Tibial nerve (tissue), 4 donors: ENCODE measurements at regions not wholly inside any gene's neighbourhood (a gene's known extent, or its start where the extent isn't known, plus 50 kb on each side); places are given as distances from the start of the nearest gene placed in this dataset.

Experiments used
- EP300 ChIP-seq, 2 donors: sonication (generic); formaldehyde crosslinking; IDR thresholded peaks; one replicate each; pipeline ENCODE4 v1.6.1; 2017; ENCODE audit warnings: antibody characterized with exemption in 2 of 2, mild to moderate bottlenecking in 1 of 2
- POLR2A ChIP-seq, 2 donors: fragments of 450-650 bp; IDR thresholded peaks; one replicate each; pipeline ENCODE4 v1.6.1; 2017; ENCODE audit warnings: antibody characterized with exemption in 2 of 2, mild to moderate bottlenecking in 2 of 2, moderate library complexity in 2 of 2
- TF ChIP-seq, protein P1 (sequence below), 5 experiments: fragments of 200-600 bp in 3 of 5; fragments of 450-650 bp in 2 of 5; sonication (generic) in 3 of 5; IDR thresholded peaks; one replicate each; pipeline ENCODE4 v1.5.1; 2016 to 2019; ENCODE audit warnings: antibody characterized with exemption in 5 of 5, mild to moderate bottlenecking in 3 of 5, moderate library complexity in 2 of 5

DNA sequence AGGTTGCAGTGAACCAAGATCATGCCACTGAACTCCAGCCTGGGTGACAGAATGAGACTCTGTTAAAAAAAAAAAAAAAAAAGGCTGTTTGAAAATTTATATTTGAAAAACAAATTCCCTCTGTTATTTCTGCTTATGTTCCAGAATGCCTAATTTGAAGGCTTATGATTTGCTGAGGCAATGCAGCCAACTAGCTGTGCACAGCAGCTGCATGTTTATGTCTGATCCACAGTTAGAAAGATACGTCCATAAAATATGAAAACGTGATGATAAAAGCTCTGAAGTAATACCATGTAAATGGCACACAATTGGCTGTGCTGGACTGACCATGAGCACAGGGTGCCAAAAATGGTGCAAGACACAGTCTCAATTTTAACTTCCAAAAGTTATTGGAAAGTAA is 453.2 kb downstream of the TUSC1 start:
- TF ChIP-seq, protein P1, sequence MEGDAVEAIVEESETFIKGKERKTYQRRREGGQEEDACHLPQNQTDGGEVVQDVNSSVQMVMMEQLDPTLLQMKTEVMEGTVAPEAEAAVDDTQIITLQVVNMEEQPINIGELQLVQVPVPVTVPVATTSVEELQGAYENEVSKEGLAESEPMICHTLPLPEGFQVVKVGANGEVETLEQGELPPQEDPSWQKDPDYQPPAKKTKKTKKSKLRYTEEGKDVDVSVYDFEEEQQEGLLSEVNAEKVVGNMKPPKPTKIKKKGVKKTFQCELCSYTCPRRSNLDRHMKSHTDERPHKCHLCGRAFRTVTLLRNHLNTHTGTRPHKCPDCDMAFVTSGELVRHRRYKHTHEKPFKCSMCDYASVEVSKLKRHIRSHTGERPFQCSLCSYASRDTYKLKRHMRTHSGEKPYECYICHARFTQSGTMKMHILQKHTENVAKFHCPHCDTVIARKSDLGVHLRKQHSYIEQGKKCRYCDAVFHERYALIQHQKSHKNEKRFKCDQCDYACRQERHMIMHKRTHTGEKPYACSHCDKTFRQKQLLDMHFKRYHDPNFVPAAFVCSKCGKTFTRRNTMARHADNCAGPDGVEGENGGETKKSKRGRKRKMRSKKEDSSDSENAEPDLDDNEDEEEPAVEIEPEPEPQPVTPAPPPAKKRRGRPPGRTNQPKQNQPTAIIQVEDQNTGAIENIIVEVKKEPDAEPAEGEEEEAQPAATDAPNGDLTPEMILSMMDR (IDR thresholded peaks at IDR 0.05) = no peak
- TF ChIP-seq POLR2A (IDR thresholded peaks at IDR 0.05) (no peak), EP300 (IDR thresholded peaks at IDR 0.05) (no peak)
